Mesothelial cell of epicardium (in vitro differentiated cells): ENCODE measurements at regions not wholly inside any gene's neighbourhood (a gene's known extent, or its start where the extent isn't known, plus 50 kb on each side); places are given as distances from the start of the nearest gene placed in this dataset.

Source experiments
- DNase-seq, 2 experiments: peaks; one replicate each; pipeline ENCODE4 v3.0.0; 2021; ENCODE audit warnings: low spot score in 2 of 2; ENCODE audit not compliant: unreplicated experiment in 2 of 2
- H3K27ac Mint-ChIP-seq: 2 replicates; pipeline ENCODE4 v1.8.0; 2021; ENCODE audit warnings: mixed read lengths
- H3K27me3 Mint-ChIP-seq: 2 replicates; pipeline ENCODE4 v1.8.0; 2021; ENCODE audit warnings: low read depth, mixed read lengths
- H3K36me3 Mint-ChIP-seq: 2 replicates; pipeline ENCODE4 v1.8.0; 2021; ENCODE audit warnings: mixed read lengths
- H3K4me1 Mint-ChIP-seq: 2 replicates; pipeline ENCODE4 v1.8.0; 2021; ENCODE audit warnings: mixed read lengths
- H3K4me3 Mint-ChIP-seq: 2 replicates; pipeline ENCODE4 v1.8.0; 2021; ENCODE audit warnings: mild to moderate bottlenecking, moderate library complexity, mixed read lengths
- H3K9me3 Mint-ChIP-seq: 2 replicates; pipeline ENCODE4 v1.8.0; 2021; ENCODE audit warnings: mixed read lengths
- TF ChIP-seq, protein P1 (sequence below): fragments of 200-600 bp; sonication (generic); IDR thresholded peaks from one replicate; pipeline ENCODE4 v1.5.0; 2021; ENCODE audit warnings: antibody characterized with exemption; ENCODE audit not compliant: unreplicated experiment

DNA sequence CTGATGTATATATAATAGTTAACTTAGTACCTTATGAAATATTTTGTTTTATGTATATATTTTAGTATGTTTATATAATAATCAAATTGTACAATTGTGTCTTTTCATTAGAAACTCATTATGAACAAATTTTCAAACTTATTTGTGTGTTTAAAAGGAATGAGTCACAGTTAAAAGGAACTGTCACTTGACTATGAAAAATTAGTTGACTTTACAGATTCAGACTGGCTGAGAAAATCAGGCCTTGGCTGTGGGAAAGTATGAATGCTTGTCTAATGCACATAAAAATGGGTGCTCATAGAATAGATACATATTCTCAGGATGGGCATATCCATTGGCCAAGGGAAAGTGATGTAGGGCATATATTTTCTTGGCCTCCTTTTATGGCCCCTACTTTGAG is 576.8 kb downstream of the SATB2 start:
- Mint-ChIP-seq H3K4me3 (no peak overlapping the region), H3K9me3 (no peaks in the 10 kb centered on the region), H3K36me3 (no peaks in the 10 kb centered on the region), H3K27ac (no peak overlapping the region), H3K27me3 (no peaks in the 10 kb centered on the region), H3K4me1 (no peaks in the 10 kb centered on the region)
- TF ChIP-seq, protein P1, sequence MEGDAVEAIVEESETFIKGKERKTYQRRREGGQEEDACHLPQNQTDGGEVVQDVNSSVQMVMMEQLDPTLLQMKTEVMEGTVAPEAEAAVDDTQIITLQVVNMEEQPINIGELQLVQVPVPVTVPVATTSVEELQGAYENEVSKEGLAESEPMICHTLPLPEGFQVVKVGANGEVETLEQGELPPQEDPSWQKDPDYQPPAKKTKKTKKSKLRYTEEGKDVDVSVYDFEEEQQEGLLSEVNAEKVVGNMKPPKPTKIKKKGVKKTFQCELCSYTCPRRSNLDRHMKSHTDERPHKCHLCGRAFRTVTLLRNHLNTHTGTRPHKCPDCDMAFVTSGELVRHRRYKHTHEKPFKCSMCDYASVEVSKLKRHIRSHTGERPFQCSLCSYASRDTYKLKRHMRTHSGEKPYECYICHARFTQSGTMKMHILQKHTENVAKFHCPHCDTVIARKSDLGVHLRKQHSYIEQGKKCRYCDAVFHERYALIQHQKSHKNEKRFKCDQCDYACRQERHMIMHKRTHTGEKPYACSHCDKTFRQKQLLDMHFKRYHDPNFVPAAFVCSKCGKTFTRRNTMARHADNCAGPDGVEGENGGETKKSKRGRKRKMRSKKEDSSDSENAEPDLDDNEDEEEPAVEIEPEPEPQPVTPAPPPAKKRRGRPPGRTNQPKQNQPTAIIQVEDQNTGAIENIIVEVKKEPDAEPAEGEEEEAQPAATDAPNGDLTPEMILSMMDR = no peak
- DNase-seq = no peak

- no peaks in the 10 kb centered on the region for H3K36me3 Mint-ChIP-seq
- H3K27me3 Mint-ChIP-seq = no peaks in the 10 kb centered on the region
- no peak overlapping the region for H3K27ac Mint-ChIP-seq
- no peaks in the 10 kb centered on the region for H3K9me3 Mint-ChIP-seq
- no peak for DNase-seq
- no peaks in the 10 kb centered on the region for H3K4me1 Mint-ChIP-seq
- no peak overlapping the region for H3K4me3 Mint-ChIP-seq
- TF ChIP-seq, protein P1 = no peak
These were observed 577.3 kb downstream of the SATB2 start for GRCh38 chr2:198880421-198880820.

- H3K27ac Mint-ChIP-seq = no peak overlapping the region
- no peaks in the 10 kb centered on the region for H3K36me3 Mint-ChIP-seq
- H3K27me3 Mint-ChIP-seq = peaks cover 2% of the 10 kb centered on the region
- no peak overlapping the region for H3K4me3 Mint-ChIP-seq
- DNase-seq = no peak
- H3K9me3 Mint-ChIP-seq = no peaks in the 10 kb centered on the region
- TF ChIP-seq, protein P1 = no peak
- no peaks in the 10 kb centered on the region for H3K4me1 Mint-ChIP-seq
These were observed 583.3 kb downstream of the SATB2 start for GRCh38 chr2:198874472-198874858.

DNA sequence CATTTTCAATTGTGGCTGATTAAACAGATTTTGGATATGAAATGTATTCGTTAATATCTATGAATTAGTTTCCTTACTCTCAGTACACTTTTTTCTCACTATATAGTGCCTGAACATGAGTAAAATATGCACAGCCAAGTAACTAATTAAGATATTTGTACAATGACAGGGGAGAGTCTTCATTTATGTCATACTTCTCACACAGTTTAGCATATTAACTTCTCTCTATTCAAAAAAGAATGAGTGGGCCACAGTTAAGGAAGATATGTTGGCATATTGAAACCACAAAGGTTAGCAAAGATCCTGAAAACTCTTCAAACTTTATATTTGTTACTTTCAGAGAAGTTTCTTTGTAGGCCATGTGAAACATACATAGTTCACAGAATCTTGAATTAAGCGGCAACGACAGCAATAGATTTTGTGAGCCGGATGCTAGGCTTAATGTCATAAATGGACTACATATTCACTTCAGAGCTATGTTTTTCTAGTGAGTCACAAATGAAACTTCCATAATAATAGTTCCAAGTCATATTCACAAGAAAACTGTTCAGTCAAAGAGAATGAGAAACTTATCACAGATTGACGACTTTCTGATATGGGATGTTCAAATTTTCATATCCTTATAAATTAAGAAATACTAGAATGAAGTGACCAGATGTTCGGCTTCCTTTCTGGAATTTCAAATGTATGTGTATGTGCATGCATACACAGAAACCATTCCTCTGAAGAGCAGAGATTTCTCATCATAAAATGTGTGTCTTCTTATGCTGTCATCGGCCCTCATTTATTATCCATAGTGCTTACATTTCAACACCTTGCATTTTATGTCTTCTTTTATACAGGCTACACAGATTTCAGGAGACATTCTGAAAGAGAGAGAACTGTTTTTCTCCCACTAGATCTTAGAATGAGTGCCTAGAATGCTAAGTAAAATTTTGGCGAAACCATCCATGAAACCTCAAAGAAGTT is 584.0 kb downstream of the SATB2 start:
- no peak overlapping the region for H3K4me3 Mint-ChIP-seq
- H3K9me3 Mint-ChIP-seq = no peaks in the 10 kb centered on the region
- TF ChIP-seq, protein P1 = no peak
- no peaks in the 10 kb centered on the region for H3K36me3 Mint-ChIP-seq
- H3K27ac Mint-ChIP-seq = no peak overlapping the region
- no peaks in the 10 kb centered on the region for H3K4me1 Mint-ChIP-seq
- DNase-seq = no peak
- H3K27me3 Mint-ChIP-seq = peaks cover 2% of the 10 kb centered on the region

- Mint-ChIP-seq H3K4me3 (no peak overlapping the region), H3K9me3 (peaks cover 13% of the 10 kb centered on the region), H3K27ac (no peak overlapping the region), H3K4me1 (no peaks in the 10 kb centered on the region), H3K36me3 (no peaks in the 10 kb centered on the region), H3K27me3 (no peaks in the 10 kb centered on the region)
- TF ChIP-seq, protein P1 = no peak
- no peak for DNase-seq
These were observed 594.1 kb downstream of the SATB2 start for GRCh38 chr2:198863655-198864054.
